HCEC 1CT (cell line): ENCODE measurements at regions not wholly inside any gene's neighbourhood (a gene's known extent, or its start where the extent isn't known, plus 50 kb on each side); places are given as distances from the start of the nearest gene placed in this dataset.
A peak's percentile ranks its signal among the peaks of the same experiment; 100 is the strongest.
"Not testable (repeated sequence)": the region's sequence is repeated elsewhere in the genome, so short reads cannot be mapped to it uniquely, and the experiment has no call there.

Source experiments
- DNase-seq: peaks from one replicate; pipeline ENCODE4 v3.0.0-alpha.2; 2017

DNA sequence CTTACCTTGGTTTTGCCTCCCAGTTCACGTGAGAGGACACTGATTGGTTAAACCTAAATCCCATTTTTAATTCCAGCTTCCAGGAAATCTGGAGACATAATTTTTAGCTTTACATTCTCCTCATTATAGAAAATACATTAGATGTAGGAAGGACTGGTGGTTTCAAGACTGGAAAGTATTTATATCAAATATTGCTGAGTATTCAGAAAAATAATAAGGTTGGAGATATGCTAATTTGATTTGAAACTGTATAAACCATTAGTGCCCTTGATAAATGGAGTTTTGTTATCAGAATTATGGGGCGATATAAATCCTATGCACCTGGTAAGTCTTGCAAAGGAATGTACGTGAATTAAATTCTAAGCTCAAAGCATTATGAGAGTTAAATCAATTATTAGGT, 218.0 kb upstream of the ADGRL4 start:
- DNase-seq = no peak

DNA sequence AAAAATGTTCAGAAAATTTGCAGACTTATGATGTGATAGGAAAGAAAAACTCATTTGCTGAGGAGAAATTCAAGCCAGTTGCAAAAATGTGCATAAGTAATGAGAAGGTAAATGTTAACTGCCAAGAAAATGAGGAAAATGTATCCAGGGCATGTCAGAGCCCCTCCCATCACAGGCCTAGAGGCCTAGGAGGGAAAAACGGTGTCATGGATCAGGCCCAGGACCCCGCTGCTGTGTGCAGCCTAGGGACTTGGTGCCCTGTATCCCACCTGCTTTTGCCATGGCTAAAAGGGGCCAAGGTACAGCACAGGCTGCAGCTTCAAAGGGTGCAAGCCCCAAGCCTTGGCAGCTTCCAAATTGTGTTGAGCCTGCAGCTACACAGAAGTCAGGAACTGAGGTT, 214.0 kb upstream of the ADGRL4 start:
- no peak for DNase-seq

DNA sequence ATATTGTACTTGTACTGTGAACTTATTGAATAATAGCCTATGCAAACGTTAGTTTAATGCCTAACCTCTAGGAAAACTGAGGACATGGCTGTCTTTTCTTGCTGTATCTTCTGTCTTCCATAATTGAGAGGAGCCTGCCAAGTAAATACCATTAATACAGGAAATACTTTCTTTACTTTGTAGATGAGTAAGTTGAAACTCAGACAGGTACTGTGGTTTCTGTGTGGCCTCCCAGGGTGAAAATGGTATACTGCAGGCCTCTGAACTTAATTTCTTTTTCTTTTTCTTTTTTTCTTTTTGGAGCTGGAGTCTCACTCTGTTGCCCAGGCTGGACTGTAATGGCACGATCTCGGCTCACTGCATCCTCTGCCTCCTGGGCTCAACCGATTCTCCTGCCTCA, 208.8 kb upstream of the ADGRL4 start:
- DNase-seq = no peak

DNA sequence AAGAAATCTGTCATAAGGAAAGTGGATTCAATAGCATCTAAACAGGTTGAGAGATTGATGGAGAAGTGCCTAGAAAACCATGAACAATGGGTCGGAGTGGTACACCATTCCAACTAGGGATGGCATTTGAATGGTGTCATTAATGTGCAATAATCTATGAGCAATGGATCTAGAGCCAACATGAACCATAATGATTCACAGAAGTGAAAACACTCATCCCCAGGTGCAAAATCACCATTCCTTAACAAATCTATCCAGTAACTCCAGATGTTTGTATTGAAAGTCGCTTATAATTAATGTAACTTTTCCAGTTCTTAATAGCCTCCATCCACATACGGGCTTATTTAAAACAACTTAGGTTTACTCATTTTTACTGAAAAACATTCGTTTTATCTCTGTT, 201.3 kb upstream of the ADGRL4 start:
- no peak for DNase-seq

DNA sequence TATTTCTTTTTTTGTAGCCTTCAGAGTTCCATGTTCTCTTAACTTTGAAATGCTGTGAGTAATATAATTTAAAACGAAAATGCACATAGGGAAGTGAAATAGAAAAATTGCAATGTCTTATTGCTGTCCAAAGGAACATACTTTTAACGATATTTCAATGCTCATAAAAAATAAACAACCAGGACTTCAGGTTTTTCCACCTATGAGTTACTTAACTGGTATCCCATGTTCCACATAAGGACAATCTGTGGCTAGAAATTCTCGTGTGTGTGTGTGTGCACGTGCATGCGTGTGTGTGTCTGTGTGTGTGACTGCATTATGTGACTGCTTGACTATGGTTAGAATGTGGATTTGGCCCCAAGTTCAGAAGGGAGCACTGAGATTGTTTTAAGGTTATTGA, 200.8 kb upstream of the ADGRL4 start:
- no peak for DNase-seq

DNA sequence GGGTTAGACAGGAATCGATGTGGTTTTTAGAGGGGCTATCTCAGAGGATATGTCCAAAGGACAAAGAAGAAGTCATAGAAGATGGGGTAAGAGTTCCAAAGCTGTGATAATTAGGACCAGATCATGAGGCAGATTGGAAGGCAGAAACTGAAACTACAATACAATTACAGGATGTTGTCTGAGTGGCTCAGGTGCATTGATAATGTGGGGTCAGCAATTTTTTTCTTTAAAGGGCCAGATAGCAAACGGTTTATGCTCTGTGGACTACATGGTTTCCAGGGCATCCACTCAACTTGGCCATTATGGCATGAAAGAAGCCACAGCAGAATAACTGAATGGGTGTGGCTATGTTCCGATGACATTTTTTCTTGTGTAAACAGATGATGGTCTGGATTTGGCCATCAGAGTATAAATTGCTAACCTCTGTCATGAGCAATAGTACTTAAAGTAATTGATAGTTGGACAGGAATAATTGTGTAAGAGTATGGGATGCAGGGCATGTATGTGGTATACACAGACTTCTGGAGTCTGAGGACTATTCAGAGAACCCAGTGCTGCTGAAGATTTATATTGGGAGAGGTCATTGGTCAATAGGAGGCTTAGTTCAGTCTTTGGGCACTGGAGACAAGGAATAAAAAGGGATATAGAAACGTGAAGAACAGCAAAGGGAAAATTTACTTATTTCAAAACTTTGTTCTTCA, 198.4 kb upstream of the ADGRL4 start:
- DNase-seq = peak; percentile 2

DNA sequence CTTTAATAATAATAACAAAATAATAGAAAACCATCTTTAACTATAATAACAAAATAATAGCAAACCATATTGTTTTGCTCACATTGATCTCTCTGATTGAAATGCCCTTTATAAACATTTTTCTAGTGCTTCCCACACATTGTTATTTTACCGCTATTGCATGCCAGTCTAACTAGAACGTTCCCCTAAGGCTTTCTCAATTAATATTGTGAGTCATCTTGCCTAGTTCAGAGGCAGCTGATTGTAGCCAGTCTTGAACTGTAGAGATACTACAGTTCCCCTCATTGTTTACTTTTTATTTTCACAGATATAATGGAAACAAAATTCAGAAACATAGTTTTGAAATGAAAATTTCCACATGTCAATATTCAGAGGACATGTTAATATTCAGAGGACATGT, 192.3 kb upstream of the ADGRL4 start:
- DNase-seq = peak; percentile 62

DNA sequence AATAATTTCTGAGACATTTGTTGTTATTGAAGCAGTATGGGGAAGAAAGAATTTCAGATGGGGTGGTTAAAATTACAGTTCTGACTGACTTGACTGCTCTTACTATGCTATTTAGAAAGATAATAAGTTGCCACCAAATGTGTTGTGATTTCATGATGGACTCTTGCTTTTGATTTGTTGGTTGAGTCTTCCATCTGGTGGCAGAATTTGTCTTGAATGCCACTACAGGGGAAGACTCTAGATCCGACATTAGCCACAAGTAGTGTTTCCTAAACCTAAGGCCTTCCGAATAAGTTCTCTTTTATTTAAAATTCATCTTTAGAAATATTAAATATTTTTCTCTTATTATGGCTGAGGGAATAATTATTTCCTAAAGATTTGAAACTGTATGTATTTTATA, 190.9 kb upstream of the ADGRL4 start:
- DNase-seq = peak; percentile 49

DNA sequence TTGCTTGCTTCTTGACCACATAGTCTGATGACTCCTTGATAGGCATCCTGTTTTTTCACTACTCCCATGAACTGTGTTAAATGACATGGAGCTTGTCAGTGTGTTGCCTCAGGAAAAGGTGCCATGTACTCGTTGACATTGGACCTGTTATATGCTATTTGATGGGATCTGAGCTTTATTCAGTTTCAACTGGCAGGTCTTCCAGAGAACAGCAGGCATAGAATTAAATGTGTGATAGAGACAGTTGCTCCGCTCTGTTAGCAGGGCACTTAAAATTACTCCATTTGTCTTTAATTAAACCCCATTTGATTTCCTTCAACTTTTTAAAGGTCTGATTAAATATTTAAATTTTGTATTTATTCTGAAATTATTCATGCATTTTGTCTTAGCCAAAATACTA, 189.7 kb upstream of the ADGRL4 start:
- DNase-seq = no peak

DNA sequence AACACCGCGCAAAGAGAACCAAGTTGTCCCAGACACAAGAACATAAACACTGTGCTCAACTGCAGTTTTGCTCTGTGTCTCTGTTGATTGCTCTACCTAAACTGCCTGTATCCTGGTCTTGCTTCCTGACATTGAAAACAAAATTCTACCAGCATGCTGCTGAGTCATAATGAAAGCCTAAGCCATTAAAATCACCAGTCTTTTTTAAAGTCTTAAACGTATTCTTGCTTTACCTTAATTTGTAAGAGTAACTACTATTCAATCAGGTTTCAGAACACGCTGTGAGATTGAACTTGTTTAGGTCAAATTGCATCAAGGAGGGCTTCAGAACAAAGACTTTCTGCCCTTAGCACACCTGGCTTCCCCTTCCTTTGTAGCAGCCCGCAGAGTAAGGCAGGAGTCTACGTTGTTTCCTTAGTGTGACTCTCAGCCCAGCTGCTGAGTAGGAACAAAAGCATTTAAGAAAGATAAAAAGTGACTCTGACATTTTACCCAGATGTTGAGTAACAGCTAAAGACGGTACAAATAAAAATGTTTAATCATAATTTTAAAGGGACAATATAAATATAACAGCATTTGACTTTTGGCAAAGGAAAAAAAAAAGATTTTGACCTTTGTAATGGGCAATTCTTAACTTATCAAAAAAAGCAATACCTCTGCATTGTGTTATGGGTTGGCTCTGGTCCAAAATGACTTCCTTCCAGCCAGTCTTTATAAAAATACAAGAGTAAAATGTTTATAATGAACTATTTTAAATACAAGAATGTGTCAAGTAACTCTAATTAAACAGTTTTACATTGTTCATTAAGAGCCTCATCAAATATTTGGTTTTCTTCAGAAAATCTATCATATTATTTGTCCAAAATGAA, 186.9 kb upstream of the ADGRL4 start:
- DNase-seq = peak; percentile 56

DNA sequence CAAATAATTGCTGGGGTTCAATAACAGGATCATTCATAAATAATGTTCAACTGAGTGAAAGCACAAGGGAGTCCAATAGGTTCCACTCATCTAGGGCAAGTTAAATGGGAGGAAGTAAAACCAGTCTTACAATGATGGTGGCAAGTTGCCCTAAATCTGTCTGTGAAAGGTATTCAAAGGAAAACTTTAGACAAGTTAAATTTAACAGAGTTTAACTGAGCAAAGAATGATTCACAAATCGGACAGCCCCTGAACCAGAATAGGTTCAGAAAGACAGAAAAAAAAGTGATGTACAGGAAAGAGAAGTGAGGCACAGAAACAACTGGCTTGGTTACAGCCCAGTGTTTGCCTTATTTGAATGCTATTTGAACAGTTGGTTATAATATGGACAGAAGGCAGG, 183.5 kb upstream of the ADGRL4 start:
- DNase-seq = no peak

DNA sequence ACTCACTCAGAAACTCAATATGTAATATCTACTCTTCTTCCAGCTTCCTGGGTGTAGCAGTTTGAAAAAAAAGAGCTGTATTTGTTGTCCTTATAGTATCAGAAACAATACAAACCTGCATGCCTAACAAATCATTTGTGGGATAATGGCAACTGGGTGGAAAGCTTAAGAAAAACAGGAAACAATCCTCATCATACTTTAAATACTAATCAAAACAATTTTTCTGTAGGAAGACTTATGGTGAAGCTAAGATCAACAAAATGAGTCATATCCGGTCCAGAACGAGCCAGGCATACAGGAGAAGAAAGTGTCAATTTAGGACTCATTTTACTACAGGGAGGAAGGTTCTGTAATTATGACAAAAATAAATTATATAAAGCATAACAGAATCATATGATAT, 181.8 kb upstream of the ADGRL4 start:
- peak; percentile 79 for DNase-seq

DNA sequence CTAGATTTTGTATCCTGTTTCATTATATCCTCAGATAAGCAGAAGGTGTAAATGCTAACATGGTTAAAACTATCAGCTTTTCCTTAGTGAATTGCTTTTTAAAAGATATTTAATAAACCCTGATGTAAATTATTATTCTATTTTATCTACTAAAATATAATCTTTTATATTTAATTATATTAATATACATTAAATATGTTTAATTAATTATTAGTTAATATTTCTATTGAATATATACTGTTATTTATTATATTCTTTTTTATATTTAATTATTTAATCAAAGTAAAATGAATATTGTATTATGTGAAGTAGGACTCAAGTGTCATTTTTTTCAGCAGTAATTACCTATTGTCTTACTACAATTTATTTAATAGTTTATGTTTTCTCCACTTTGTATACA, 179.7 kb upstream of the ADGRL4 start:
- DNase-seq = no peak

DNA sequence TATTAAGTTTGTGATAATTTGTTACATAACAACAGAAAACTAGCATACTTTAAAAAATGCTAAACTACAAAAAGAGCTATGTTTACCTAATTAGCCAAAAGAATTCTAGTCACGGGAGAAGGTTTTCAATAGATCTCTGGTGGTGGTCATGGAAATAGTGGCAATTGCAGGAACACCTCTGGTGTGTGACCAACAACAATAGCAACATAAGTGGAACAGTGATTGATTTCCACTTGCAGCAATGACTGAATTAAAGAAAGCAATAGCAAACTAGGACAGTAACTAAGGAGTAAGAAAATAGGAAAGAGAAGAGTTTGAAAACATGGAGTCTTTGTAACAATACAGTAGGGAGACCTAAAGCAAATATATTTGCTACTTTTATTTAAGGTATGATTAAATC, 171.3 kb upstream of the ADGRL4 start:
- no peak for DNase-seq

DNA sequence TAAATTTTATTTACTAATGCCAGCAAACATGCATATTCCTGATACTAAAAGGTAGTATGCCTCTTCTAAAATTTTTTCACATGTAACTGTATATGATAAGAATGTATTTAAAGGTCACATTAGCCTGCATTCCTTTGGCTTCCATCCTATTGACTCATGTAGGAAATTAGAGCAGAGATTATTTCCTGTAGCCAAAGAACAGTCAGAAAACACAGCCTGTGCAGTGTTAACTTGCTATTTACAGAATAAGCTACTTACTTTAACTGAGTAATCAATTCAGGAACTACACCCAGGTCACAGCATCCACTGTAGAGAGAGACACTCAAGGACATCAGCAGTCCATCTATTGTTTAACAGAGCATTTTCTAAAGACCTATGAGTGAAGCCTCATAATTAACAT, 154.5 kb upstream of the ADGRL4 start:
- DNase-seq = peak; percentile 83

DNA sequence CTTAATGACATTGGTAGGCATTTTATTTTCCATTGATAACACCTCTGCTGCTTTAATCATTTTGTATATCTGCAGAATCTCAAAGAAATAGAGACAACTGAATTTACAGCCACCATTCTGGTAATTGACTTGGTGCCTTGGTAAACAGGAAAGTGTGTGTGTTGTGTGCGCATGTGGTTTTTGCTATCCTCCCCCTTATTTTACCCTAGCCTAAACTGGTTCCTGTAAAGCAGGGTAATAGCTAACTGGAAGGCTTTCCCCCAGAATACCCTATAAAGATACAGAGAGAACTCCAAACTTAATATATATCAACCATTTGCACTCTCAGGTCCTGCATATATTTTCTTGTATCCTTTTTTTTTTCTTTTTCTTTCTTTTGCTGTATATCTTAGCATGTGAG, 149.5 kb upstream of the ADGRL4 start:
- no peak for DNase-seq

DNA sequence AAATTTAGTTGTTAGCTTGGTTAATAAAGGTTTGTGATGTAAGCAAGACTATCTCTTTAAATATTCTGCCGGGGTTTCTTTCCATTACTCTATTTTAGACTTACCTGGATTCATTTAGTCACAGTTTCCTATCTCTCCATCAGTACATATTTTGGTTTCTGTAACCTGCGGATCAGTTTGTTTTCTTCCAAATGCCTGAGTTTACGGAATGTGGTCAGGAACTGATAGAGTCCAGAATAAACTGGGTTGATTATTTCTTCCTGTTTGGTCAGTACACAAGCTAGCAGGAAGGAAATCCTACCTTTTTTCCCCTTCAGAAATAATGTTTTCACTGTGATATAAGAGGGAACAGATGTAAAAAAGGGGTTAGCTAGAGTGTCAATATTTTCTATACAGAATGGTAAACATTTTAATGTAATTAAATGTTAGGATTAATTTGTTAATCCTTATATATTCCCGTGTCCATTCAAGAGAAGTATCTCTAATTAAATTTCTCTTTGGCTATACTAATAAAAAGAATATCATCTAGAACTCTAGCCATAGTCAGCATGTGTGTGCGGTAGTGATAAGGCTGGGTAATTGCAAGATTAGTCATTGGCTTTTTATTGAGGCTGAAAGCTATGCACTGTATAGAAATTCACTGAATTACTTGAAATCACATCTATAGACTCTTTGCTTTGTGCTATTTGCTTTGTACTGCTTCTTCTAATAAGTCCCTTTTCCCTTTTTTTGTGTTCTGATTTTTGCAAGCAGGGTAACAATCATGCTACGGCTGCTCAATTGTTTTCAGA, 144.7 kb upstream of the ADGRL4 start:
- no peak for DNase-seq

DNA sequence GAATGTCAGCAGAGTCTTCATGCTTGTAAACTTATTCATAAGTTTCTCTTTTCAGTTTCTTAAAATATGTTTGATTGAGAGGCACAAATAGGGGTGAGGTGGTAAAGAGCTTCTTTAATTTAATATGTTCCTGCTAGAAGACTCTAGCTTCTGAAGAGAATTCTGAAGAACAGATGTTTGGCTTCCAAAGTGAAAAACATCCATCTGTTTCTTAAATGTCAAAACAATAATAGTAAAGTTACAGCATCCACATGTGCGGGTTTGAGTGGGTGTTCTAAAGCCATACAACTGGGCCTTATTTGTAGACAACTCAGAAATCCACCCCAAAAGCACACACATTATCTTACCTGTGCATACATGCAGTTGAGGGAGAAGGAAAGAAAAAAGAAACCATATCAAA, 144.0 kb upstream of the ADGRL4 start:
- DNase-seq = no peak

DNA sequence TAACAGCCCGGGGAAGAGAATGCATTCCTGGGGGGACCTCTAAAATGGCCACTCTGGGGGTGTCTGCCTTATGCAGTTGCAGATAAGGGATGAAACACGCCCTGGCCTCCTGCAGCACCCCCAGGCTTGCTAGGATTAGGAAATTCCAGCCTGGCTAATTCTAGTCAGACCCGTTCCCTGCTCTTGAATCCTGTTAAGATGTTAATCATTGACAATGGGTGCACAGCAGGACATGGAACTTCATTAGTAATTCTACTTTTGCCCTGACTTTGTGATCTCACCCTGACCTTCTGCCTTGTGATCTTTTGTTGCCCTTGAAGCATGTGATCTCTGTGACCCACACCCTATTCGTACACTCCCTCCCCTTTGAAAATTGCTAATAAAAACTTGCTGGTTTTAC, 131.7 kb upstream of the ADGRL4 start:
- DNase-seq = not testable (repeated sequence)

DNA sequence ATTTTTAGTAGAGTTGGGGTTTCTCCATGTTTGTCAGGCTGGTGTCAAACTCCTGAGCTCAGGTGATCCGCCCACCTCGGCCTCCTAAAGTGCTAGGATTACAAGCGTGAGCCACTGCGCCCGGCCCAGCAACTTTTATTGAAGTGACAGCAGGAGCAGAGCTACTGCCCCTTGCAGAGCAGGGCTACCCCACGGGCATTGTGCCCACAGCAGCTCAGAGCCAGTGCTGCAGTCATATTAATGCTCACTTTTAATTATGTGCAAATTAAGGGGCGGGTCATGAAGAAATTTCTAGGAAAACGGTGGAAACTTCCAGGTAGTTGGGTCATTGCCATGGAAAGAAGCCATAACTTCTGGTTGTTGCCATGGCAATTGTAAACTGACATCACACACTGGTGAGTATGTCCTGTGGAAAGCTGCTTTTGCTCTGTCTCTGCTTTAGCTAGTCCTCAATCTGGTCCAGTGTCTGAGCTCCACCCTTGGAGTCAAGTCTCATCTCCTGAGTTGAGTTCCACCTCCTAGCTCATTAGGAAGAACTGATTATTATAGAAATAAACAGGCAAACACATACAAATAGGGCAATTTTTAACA, 127.3 kb upstream of the ADGRL4 start:
- no peak for DNase-seq

DNA sequence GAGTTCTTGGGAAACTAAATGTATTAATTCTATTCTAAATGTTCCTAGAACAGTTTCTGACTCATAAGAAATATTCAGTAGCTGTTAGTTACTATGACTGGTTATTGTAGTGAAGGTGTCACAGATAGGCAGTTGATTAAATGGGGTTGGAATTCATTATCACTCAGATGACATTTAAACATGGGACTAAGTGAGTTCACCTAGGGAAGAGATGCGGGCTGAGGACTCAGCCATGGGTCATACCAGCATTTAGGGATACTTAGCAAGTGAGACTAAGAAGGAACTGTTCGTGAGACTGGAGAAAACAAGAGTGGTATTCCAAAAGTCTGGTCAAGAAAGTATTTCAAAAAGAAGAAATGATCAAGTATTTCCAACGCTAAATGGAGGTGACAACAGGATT, 125.1 kb upstream of the ADGRL4 start:
- no peak for DNase-seq

DNA sequence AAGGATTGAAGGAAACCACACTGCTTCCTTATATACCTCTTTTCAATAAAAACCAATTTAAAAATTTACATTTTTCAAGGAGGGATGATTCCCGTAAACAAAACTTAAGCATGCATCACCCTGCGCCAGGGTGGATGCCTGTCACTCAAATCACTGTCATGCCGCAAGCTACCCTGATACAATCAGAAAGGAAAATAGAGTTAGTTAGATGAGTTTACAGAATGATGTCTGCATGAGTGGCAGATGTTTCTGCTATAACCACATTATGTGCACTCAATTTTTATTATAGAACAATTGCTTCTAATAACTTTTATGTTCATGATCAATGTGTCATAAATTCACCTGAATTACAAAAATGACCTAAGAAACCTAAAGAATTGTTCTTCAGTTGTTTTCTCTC, 123.4 kb upstream of the ADGRL4 start:
- no peak for DNase-seq

DNA sequence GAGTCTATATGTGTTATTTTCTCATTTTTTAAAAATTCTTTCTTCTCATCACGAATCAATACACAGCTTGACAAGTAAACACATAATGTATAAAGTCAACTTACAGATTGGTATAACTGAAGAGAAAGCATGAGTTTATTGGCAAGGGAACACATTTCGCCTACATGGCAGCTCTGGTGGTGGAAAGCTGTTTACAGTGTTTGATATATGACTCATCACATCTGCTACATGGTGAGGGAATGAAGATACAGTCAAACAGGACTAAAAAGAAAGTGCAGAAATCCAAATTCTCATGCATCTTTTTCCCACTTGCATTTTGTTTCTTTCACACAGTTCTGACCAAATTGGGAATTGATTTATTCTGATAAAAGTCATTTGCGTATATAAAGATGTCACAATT, 122.2 kb upstream of the ADGRL4 start:
- peak; percentile 87 for DNase-seq
